Amygdala (tissue), 56 donors: ENCODE measurements at regions not wholly inside any gene's neighbourhood (a gene's known extent, or its start where the extent isn't known, plus 50 kb on each side); places are given as distances from the start of the nearest gene placed in this dataset.

Experiments
- DNase-seq, 56 donors: peaks; one replicate each; lab custom pipeline; 2025; lab: John Stamatoyannopoulos, UW

DNA sequence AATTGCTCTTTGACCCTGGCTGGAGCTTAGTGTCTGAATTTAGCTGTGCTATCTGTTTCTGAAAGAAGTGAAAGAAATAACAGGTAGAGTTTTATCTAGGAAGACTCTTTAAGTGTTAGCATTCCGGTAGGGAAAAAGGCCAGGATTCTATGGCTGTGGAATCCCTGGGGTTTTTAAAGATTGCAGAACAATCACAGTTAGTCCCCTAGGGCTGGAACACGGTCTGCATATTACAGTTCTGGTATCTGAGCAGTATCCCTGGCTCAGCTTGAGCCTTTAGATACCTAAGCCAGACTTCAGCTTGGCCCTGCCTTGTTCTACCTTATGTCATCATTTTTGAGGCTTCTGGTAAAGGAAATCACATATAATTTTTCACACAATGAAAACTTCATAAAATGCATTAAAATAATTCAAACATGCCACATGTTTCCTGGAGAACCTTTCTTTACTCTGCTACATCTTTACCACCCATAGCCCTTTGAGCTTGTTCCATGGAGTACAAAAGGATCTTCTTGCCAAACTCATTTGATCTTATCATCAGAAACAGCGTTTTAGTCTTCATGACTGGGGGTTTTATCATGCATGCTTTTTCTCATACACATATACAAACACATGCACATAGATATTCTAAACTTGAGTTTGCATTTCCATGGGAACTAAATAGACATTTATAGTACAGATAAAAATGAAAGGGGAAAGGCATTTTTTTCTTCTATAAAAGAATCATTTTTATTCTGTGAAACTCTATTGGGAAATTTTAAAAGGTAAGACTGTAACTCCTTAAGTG lies 410.8 kb downstream of the CETN3 start:
- DNase-seq, result no peak

DNA sequence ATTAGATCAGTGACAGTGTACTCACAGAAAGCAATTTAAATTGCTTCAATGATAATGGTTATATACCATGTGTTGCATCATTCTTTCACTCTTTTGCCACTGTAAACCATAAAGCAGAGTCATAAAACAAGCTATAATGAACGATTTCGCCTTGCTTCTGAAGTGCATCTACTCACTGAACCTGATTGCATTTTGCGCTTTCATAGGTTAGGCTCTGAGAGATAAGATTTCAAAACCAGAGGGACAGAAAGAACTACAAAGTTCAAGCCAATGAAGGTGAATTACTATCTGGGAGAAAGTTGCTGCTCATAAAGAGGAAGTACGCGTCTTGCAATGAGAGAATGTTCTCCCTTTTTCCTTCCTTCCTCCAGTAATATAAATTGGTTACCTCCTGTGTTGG lies 412.7 kb downstream of the CETN3 start:
- DNase-seq, result no peak

DNA sequence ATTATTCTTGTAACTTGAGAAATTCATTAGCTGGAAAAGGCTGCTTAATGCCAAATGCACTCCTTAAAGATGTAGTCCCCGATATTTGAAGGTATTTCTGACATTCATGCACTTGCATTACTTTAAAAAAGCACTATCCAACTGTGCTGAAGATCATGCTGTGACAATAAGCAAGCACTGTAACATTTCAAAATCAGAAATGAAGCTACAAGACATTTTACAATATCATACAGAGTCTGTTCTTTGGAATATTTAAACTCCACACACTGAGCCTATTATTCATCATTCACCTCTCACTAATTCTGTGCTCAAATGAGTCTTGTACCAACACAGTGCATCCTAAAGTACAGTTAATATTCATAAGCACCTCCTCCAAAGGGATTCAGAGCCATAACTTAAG lies 413.2 kb downstream of the CETN3 start:
- DNase-seq, result no peak

DNA sequence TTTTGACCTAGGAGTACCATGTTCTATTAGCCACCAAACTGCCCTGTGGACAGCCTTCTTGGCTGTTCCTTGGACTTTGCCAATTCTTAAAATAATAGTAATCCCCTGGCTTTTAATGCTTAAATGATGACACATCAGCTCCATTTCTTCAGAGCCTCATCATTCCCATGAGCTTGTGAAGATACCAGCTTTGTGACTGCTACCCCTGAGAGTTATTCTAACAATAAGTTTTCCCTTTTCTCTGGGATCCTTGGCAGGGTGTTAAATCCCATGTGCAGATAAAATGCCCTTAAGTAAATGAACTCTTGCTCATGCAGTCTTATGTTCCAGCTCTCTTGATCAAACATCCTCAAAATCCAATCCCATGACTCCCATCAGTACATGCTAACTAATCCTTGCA lies 415.3 kb downstream of the CETN3 start:
- no peak for DNase-seq

DNA sequence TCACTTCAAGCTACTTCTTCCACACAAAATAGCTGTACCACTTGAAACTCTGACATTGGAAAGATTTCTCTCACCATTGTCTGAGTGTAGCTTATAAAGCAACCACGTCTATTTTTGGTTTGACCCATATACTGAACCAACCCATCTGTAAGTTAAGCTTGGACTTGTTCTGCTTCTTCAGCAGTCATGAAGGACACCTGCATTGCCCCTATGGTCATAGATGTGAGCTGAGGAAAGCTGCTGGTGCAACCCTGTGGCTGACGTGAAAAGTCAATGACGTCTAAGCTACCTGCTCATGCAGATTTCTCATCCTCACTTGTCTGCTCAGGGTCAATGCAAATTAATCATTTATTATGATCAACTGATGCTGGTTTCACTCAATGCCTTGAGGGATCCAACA lies 417.4 kb downstream of the CETN3 start:
- DNase-seq, result no peak

DNA sequence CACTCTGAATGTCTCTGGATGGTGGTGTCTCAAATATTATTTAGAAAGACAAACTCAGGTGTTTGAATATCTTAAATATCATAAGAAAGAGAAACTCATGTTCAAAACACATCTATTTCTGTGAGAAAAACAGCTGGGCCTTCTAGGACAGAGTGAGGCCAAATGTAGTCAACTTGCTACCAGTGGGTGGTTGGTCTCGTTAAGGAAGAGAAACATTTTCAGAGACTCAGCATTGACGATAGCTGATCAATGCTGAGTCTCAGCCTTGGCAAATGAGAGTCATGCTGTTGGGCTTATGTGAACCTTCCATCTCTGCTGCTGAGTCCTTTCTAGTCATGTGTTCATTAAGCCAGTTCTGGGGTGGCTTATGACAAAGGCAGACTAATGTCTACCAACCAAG lies 418.0 kb downstream of the CETN3 start:
- no peak for DNase-seq

DNA sequence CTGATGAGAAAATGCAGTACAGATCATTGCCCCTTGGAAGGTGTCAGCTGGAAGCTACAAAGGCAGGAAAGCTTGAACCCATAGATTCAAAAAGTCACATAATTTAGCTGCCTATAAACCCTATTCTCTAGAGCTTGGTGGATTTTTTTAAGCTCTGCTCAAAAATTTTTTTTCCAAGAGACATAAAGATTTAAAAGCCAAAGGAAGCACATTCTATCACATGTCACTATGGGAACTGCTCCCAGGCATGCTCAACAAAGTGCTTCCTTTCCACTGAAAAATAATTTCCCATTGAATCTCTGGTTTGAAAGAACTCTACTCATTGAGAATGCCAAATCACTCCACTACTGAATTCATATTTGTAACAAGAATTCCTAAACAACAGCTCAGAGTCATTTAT lies 419.8 kb downstream of the CETN3 start:
- DNase-seq, result no peak

DNA sequence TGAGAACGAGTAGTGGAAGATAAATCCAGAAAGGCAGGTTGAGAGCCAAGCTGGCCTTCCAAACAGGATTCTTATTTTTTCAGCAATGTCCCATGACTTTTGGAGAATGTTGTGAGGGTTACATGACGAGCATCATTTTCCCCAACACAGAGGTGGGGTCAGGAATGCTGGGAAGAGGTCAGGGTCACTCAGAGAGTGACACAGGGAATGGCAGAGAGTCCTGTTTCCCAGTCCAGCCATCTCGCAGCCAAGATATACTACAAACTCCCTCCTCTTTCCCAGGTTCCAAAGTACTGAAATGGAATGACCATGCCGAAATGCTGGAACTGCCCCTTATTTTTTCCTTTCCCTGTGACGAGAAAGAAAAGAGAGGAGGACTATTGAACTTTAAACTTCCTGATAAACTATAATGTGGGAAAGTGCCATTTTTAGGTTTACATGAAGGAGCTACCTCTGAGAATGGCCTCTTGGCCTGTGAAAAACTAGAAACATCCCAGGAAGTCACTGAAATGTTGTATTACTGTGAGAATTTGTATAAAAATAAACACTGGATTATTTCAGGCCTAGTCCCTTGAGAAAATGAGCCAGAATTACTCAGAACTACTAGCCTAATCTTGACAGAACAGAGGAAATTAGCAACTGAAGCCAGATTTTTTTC lies 420.4 kb downstream of the CETN3 start:
- DNase-seq, result no peak

DNA sequence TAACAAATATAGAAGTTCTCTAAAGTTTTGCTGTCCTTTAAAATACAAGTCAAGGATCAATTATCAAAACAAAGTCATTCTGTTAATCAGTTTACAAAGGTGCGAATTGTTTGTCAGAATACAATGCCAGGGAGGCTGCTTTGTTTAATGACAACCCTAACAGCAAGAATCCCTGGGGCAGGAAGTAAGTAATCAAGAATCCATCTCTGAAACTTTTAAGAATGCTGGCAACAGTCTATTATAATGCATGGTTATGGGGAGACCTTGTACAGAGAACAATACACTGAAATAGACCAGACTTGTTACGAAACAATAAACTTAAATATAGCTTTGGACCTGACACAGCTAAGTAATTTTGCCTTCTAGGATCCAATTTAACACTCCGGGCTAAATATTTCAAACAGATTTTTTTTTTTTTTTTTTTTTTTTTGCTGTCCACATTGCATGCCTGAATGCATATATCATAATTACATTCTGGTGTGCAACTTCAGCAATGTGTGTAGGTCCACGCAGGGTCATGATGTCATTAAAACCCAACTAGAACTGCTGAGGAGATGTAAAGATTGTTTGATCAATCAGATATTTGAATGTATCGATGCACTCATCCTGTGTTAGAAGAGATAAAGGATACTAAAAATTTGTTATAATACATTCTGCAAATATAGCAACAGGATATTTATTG lies 421.3 kb downstream of the CETN3 start:
- DNase-seq, result no peak

DNA sequence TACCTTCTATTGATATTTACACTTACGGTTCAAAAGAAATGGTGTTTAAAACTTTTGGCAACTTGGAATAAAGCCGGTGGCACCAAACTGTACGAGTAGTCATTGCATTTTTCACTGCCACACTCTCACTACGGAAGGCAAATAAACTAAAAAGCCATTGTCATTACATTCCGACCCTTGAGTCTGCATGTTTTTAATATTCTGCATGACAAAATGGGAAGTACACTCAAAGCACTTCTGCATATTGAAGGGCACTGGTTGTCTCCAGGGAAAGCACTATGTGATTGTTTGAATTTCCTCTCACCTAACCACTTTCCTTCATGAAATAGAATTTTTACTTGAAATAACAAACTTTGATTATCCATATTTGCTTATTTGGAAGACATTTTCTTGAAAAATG lies 426.3 kb downstream of the CETN3 start:
- DNase-seq, result no peak

DNA sequence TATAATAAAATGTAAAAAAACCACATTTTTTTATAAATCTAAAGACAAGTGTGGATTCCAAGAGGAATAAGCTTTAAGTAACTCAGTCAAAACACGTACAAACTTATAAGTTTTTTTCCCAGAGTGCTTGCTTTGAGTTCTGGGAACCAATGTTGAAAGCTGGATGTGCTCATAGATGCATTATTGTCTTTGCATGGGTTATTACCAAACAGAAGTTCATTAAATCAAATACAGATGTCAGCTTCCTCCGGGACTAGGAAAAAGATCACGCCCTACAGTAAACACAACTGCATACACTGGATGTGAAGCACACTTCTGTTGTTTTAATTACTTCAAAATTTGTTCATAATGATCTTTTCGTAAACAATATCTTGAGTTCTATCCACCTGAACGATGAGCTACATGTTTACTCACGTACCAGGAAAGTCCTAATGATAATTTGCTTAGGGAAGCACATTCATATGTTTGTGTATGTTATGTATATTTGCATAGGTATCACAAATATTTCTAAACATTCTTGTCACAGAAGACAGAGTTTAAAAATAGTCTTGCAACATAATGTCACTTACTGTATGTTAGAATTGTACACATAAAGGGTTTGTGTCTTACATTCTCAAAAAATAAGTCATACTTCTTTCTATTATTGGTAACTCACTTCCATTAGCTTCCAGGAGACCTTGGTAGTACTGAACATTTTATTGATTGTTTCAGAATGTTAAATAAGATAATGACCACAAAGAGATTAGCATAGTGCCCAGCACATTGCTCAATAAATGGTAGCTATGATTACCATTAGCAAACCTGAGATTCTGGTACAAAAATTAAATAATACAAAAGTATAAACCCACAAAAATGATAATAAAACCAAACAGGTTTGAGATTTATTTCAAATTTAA lies 427.4 kb downstream of the CETN3 start:
- no peak for DNase-seq

DNA sequence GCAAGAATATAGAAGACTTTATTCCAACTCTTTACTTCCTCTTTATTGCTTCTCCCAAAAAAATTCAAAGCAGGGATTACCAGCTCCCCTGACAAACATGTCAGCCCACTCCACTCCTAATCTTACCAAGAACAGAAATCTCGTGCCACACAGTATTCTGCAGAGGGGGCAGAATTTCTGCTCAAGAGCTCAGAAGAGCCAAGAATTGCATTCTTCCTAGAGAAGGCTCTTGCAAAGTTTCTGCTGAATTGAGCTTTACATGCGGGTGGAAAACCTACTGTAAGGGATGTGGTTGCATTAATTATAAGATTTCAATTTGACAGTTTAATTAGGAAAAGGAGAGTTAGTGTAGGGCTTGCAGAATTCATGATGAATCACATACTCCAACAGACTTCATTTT lies 428.5 kb downstream of the CETN3 start:
- DNase-seq, result no peak

DNA sequence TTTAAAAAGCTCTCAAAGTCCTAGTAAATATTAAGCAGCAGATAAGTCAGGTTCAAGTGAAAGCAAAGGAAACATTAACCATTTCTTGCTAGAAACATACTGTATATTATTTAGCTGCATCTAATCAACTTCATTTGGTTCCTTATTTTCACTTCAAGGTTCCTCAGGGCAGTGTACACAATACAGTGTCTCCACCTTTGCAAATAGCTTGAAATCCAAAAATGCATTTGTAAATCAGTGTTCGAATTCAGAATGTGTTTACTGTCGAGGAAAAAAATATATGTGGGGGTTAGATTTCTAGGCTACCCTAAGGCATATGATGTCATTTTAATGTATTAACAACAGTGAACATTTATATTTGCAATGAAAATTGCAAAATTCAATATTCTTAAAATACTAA lies 436.0 kb downstream of the CETN3 start:
- no peak for DNase-seq

DNA sequence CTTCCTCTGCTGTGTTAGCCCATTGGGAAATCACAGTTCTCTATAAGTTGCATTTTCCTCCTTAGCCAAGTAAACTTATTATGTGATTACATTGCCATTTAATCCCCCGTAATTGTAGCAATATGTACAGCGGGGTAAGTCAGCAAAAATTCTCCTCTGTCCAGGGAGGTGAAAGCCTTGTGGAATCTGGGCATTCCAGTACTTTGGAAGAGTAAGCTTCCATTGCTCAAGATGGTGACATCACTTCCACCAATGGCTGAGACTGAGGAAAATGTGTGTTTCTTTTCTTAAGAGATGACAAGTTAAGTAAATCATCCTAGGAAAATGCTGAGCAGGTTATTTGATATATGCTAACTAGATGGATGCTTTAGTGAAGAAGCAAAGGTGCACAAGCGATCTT lies 436.7 kb downstream of the CETN3 start:
- no peak for DNase-seq

DNA sequence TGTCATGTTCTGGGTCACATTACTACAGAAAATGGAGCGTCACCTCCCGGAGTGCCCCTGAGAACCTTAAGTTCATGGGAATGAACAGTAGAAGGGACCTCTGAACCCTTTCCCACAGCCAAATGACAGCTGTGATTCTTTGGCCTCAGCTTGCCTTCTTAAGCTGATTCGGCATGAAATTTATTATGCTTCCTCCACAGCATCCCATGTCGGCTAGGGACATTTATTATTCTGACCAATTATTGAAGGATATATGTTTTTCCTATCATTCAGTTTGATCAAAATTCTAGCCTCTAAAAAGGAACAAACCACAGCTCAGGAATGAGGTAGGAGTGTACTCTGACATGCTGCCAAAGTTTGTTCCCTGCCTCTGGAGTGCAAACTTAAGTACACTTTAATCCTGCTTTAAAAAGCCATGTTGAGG lies 440.6 kb downstream of the CETN3 start:
- DNase-seq, result no peak

DNA sequence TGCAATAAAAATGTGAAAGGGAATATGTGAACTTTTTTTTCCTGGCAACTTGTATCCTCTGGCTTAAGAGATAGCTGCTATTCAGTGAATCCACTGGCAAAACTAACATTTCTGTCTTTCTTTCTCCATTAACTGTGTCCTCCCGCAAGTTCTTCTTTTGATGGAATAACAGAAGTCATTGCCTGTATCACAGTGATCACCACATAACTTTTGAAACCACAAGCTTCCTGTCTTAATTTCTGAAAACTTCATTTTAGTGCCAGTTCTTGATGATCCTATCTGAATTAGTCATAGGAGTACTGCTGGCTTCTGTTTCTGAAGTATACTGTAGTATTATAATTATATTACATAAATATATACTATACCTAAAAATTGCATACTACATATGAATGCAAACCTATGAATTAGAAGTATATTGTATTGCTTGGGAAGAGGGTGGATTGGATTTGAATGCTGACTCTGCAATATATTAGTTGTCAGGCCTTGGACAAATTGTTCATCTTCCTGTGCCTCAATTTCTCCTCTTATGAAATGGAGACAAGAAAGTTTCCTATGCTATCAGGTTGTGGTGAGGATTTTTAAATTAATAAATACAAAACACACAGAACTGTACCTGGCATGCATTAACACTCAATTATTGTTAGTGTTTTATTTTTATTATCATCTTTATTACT lies 441.6 kb downstream of the CETN3 start:
- no peak for DNase-seq

DNA sequence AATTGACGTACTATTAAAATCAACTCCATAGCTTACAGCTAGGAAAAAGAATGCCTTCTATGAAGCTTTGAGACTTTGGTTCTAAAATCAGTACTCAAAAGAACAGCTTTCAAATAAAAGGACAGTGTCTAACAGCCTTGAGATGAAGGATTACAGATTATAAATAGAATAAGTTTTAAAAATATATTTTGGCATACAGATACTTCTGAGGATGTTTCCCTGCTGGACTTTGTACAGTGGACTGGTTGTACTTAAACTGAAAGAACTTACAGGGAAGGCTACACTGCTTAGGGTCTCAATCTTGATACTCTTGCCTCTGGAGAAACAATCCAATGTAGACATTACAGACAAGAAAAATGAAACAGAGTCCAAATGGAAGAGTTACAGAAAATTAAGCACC lies 452.7 kb downstream of the CETN3 start:
- no peak for DNase-seq

DNA sequence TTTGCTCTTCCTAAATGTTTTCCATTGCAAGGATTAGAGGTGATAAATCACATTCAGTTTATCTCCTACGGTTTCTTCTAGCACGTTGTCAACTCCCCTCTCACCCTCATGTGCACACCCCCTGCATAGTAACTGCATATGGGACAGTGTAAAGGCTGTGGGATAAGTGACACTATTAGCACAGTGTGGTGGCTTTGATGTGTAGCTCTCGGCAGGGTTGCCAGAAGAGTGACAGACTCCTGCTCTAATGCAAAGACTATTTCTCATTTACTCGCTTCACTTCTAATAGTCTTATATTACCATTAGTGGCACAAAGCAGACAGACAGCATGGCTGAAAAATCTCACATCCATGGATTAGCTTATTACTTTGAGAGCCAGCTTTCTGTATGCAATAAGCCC lies 454.6 kb downstream of the CETN3 start:
- no peak for DNase-seq

DNA sequence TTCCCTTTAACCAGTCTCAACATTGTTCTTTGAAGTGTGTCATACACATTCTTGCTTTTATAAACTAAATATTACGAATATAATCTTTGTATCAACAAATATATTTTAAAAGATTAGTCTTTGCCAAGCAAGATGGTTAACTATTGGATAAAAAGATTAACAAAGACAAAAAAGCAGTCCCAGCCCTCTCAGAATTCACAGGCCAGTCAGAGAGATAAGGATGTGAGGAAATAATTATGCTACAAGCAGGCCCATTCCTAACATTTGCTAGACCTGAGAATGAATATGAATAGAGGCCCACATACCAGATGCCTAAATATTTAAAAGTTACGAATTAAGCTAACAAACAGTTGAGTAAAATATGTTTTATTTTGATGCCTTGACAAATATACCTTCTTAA lies 457.7 kb downstream of the CETN3 start:
- no peak for DNase-seq

DNA sequence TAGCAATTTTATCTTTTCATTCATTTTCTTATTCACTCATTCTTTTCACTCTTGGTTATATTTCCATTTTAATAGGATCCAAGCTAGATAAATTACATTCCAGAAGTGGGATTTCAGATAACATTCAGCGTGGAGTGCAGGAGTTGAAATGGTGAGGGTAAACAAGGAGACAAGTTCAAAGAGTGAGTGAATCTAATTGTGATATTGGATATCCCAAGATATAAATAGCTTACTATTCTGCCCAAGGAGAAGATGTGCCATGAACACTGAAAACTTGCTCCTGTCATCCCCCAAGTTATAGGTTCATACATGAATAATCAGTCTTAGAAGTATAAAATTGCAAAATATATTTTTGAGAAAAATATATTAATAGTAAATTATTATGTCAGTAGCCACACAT lies 459.3 kb downstream of the CETN3 start:
- no peak for DNase-seq
